HG02973 (cell line): ENCODE measurements at regions not wholly inside any gene's neighbourhood (a gene's known extent, or its start where the extent isn't known, plus 50 kb on each side); places are given as distances from the start of the nearest gene placed in this dataset.
A peak's percentile ranks its signal among the peaks of the same experiment; 100 is the strongest.
"Not testable (repeated sequence)": the region's sequence is repeated elsewhere in the genome, so short reads cannot be mapped to it uniquely, and the experiment has no call there.

Experiments used
- ATAC-seq: cut with Tn5 transposase; IDR thresholded peaks from one replicate; pipeline ENCODE4 v1.9.1; 2021; ENCODE audit warnings: moderate library complexity; ENCODE audit not compliant: unreplicated experiment

DNA sequence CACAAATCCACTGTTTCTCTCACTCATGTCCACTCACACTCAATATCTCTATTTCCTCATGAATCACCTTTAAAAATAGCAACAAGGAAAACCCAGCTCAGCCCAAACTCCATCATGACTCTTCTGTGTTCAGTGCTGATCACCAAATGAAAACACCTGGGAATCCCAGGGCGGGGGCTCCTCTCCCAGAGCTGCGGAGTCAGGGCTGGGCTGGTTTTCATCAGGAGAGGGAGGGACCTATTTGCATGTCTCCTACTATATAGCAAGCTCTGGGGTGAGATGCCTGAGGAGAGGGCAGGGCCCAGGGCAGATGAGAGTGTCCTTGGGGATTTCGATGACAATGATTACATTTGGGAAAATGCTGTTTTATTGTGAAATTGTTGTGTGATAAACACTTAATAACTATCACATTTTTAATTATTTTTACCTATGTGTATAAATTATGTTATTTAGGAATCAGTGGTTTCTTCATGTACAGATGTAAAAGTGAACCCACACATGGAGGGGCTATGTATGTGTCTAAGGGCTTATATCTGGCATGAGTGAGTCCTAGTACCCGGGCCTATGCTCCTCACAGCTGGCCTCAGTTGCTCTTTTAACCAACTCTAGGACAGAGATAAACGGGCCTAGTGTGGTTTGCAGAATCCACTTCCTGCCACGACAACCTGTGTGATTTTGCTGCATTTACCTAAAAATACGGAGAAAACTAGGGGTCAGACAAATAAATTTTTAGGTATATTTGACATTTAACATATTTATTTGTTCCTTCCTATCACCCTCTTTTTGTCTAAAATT lies 1131.9 kb downstream of the TMEM121 start:
- not testable (repeated sequence) for ATAC-seq

DNA sequence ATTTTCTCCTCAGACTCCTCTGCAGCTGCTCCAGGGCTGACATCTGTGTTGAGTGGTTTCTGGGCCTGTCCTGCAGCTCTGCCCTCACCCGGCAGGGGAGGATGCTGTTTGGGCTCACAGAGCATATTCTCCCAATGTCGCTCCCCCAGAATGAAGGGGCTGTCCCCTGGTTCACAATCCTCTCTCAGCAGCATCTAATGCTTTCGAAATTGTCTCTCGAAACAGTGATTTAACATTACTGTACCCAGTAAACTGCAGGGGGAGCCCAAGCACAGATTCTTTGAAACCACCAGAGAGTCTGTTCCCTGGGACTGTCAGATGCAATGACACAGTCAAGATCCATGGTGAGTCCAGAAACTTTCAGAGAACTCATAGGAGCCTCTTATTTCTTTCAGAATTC lies 1135.2 kb downstream of the TMEM121 start:
- peak; percentile 47 for ATAC-seq

- no peak for ATAC-seq
Observed at GRCh38 chr14:106662936-106663550, 1136.7 kb downstream of the TMEM121 start.

- peak; percentile 61 for ATAC-seq
Observed at GRCh38 chr14:106663805-106664410, 1137.5 kb downstream of the TMEM121 start.

- no peak for ATAC-seq
Observed at GRCh38 chr14:106665814-106666213, 1139.4 kb downstream of the TMEM121 start.

DNA sequence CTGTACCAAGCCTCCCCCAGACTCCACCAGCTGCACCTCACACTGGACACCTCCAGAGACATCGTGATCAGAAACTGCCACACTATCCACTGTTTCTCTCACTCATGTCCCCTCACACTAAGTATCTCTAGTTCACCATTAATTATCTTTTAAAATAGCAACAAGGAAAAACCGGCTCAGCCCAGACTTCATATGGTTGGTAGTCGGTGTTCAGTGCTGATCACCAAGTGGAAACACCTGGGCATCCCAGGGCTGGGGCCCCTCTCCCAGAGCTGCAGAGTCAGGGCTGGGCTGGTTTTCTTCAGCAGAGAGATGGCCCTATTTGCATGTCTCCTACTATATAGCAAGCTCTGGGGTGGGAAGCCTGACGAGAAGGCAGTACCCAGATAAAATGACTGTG lies 1140.0 kb downstream of the TMEM121 start:
- ATAC-seq, result no peak

DNA sequence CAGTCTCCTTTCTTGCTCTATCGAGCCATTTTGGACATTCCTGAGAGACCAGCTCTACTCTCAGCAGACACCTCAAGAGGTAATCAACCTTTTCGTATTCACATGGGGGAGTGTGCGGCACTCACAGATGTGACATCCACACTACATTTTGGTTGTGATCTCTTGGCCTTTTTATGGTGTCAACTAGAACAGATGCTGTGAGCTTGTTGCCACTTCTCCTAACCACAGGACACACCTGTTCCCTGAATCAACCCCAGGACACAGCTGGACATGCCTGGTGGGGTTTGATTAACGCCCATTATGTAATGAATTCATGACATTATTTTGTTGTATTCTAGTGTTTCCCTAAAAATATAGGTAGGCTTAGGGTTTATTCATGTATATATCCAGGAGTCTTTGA lies 1143.6 kb downstream of the TMEM121 start:
- ATAC-seq, result no peak

DNA sequence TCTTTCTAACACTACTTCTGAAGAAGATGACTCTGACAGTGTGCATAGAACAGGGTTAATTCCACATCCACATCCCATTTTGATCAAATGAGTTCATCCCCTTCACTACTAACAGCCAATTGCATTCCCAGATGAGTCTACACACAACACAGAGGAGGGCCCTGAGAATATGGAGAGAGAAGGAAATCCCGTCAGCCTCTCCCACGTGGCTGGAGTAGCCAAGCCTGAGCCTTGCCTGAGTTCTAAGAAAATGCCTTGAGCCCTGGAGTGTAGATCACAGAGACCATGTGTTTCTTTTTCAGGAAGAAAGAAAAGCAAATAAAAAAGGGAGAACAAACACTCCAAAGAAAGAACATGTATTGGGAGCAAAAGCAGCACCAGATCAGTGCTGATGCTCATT lies 1147.7 kb downstream of the TMEM121 start:
- not testable (repeated sequence) for ATAC-seq

GRCh38 chr14:106674509-106675125 lies 1148.2 kb downstream of the TMEM121 start:
- not testable (repeated sequence) for ATAC-seq

DNA sequence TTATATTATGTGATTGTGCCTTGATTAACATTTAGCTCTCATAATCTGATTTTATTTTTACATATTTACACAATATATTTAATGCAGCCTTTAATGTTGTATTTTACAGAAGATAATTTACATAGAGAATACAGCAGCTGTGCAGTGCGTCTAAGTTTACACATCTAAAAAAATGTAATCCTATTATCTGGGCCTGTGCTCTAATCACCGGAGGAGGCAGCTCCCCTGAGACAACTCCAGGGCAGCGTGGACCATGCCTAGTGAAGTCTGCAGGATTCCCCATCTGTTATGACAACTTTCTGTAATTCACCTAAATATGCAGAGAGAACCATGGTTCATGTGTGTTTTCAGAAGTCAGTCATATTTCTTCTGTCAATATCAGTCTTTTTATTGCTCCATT lies 1149.3 kb downstream of the TMEM121 start:
- ATAC-seq, result not testable (repeated sequence)

DNA sequence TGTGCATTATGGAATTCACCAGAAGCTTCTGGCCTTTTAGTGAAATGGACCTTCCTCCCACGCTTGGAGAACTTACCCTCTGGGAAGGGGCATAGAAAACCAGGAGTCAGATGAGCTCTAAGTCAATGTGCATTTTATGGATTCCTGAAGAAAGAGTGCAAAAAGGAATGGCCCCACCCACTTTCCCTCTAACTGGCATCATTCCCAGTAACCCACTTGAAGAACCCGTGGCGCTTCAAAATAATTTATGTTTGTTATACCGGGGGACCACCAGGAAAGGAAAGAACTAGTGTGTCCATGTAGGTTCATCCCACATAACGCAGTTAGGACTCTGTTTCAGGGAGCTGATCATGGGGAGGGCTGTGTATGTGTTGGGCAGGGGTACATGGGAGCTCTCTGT lies 1153.4 kb downstream of the TMEM121 start:
- ATAC-seq, result no peak

- ATAC-seq, result no peak
Observed at GRCh38 chr14:106681161-106681560, 1154.8 kb downstream of the TMEM121 start.

GRCh38 chr14:106681568-106681967 lies 1155.2 kb downstream of the TMEM121 start:
- ATAC-seq, result no peak

- ATAC-seq, result no peak
Observed at GRCh38 chr14:106683631-106684030, 1157.2 kb downstream of the TMEM121 start.

DNA sequence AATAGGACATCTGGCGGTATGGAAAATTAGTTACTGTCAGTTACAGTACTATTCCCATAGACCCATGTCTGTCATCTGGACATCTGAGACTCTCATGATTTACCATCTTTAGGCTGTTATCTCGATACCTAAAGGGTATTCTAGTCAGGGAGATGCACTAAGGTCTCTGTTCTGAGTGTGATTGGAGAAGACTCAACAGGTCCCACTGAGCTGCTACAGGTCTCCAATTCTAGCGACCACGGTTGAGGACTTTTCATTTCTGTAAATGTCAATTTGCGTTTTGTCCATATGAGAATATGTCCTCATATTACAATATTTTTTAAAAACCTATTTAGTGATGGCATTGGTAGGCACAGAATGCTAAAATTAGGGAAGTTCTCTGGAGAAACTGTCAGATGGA lies 1160.2 kb downstream of the TMEM121 start:
- no peak for ATAC-seq

- ATAC-seq, result no peak
Observed at GRCh38 chr14:106690333-106690891, 1164.0 kb downstream of the TMEM121 start.

- ATAC-seq, result peak; percentile 63
Observed at GRCh38 chr14:106691601-106692291, 1165.4 kb downstream of the TMEM121 start.

DNA sequence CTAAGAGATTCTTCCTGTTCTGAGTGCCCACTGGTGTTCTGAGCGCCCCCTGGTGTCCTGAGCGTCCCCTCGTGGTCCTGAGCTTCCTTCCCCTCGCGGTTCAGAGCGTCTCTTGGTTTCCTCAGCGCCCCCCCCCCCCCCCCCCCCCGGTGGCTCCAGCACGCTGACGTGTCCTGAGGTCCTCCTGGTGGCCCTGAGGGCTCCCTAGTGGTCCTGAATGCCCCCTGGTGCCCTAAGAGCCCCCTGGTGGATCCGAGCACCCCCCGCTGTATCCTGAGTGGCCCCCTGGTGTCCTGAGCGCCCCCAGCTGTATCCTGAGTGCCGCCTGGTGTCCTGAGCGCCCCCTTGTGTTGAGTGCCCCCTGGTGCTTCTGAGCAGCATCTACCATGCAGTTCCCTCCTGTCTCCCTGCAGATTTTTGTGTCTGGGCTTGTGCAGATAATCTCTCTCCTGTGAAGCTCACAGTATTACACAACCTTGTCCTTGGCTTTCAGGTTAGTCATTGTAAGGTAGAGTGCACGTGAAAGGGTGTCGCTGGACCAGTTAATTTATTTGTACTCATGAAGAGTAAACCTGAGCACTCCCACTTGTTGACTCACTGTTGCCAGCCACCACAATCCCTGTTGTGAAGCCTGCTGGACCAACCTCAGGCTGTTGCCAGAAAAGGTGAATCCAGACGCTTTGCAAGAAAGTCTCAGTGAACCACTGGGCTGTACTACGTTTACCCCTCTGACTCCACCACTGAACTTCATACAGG lies 1168.4 kb downstream of the TMEM121 start:
- no peak for ATAC-seq

- ATAC-seq, result peak; percentile 61
Observed at GRCh38 chr14:106698620-106699267, 1172.4 kb downstream of the TMEM121 start.
